ENCODE measurements at regions not wholly inside any gene's neighbourhood (a gene's known extent, or its start where the extent isn't known, plus 50 kb on each side); places are given as distances from the start of the nearest gene placed in this dataset.

DNA sequence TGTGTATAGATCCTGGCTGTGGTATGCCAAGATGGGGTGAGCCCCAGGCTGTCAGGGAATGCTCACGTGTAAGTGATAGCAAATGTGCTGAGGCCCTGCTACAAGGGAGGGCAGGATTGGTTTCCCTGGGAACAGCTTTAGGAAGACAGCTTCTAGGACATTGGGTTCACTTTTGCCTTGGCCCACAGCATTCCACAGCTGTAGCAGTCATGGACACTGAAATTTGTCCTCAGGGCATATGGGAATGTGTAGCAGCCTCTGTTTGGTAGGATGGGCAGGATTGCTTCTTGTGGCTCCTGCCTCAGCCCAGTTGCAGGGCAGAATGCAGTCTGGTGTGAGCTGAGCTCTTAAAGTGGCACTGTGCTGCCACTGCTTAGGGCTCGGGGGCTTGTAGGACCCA is 1061.7 kb upstream of the WWC1 start:
- DNase-seq (ENCODE audit: low spot score): no peak
- Histone ChIP-seq H3K9me3 (ENCODE audit: low read length) (peaks cover 50% of the 10 kb centered on the region), H3K27ac (ENCODE audit: extremely low read length, insufficient read depth, low read length) (no peak overlapping the region), H3K79me2 (ENCODE audit: insufficient read depth, low read length) (no peaks in the 10 kb centered on the region), H3K4me3 (replicated peaks in 1 of 3; ENCODE audit: insufficient read depth in 1 of 3, low read depth in 2 of 3, low read length in 3 of 3) (no peak overlapping the region), H4K20me1 (ENCODE audit: insufficient read depth, low read length) (no peaks in the 10 kb centered on the region), H3K4me2 (ENCODE audit: low read depth, low read length) (no peak overlapping the region), H3K36me3 (replicated peaks in 1 of 2; ENCODE audit: control insufficient read depth in 1 of 2, insufficient read depth in 2 of 2, low read length in 2 of 2) (no peaks in the 10 kb centered on the region), H3K9ac (ENCODE audit: insufficient read depth, low read depth, low read length) (no peak overlapping the region), H3K4me1 (ENCODE audit: insufficient read depth, low read length) (no peaks in the 10 kb centered on the region), H2AFZ (ENCODE audit: low read length) (no peak overlapping the region), H3K27me3 (ENCODE audit: control insufficient read depth in 1 of 2, insufficient read depth in 2 of 2, low read length in 2 of 2) (no peaks in the 10 kb centered on the region)
- BruUV-seq (replicated peaks): no TSS peak
- POLR2A ChIA-PET: no interaction called here
- no CpG with 5 or more reads among the region's 2 CpGs for WGBS (ENCODE audit: low lambda C conversion rate)
- no peak for FAIRE-seq
- in situ Hi-C loops (cut with HindIII; ENCODE audit: extremely low pct_ligation_motif_present, low pct_unique_long_range_greater_than_20kb) (no loop called here), intact Hi-C loops (cut with micrococcal nuclease; ENCODE audit: unreplicated experiment) (no loop called here)
- no peak for ATAC-seq
- CTCF ChIA-PET (ENCODE audit: low intra/inter-chr PET ratio, low total read pairs): no interaction called here
- TF ChIP-seq RFX3 (CRISPR knock-in tag; IDR thresholded peaks at IDR 0.05): no peak
- TF ChIP-seq ETV5 (CRISPR knock-in tag; IDR thresholded peaks at IDR 0.05; ENCODE audit: borderline replicate concordance): no peak
- TF ChIP-seq, protein P1, sequence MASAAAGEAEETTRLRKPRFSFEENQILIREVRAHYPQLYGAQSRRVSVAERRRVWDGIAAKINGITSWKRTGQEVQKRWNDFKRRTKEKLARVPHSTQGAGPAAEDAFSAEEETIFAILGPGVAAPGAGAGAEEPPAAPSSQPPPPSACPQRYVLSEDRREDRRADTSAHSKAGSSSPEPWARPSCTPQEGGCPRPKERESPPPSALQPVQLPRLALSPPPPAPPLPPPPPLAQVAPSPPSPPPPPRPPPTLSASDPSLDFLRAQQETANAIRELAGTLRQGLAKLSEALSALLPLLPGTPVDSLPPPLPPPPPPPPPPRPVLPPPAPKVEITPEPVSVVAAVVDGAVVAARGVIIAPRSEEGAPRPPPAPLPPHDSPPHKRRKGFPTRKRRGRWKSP (CRISPR knock-in tag; IDR thresholded peaks at IDR 0.05): no peak
- TF ChIP-seq NFKBIZ (CRISPR knock-in tag; IDR thresholded peaks at IDR 0.05): no peak
- no peak for TF ChIP-seq ZNF557 (CRISPR knock-in tag; IDR thresholded peaks at IDR 0.05)
- TF ChIP-seq, protein P2, sequence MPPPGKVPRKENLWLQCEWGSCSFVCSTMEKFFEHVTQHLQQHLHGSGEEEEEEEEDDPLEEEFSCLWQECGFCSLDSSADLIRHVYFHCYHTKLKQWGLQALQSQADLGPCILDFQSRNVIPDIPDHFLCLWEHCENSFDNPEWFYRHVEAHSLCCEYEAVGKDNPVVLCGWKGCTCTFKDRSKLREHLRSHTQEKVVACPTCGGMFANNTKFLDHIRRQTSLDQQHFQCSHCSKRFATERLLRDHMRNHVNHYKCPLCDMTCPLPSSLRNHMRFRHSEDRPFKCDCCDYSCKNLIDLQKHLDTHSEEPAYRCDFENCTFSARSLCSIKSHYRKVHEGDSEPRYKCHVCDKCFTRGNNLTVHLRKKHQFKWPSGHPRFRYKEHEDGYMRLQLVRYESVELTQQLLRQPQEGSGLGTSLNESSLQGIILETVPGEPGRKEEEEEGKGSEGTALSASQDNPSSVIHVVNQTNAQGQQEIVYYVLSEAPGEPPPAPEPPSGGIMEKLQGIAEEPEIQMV (CRISPR knock-in tag; IDR thresholded peaks at IDR 0.05; ENCODE audit: low read depth): no peak
- TF ChIP-seq, protein P3, sequence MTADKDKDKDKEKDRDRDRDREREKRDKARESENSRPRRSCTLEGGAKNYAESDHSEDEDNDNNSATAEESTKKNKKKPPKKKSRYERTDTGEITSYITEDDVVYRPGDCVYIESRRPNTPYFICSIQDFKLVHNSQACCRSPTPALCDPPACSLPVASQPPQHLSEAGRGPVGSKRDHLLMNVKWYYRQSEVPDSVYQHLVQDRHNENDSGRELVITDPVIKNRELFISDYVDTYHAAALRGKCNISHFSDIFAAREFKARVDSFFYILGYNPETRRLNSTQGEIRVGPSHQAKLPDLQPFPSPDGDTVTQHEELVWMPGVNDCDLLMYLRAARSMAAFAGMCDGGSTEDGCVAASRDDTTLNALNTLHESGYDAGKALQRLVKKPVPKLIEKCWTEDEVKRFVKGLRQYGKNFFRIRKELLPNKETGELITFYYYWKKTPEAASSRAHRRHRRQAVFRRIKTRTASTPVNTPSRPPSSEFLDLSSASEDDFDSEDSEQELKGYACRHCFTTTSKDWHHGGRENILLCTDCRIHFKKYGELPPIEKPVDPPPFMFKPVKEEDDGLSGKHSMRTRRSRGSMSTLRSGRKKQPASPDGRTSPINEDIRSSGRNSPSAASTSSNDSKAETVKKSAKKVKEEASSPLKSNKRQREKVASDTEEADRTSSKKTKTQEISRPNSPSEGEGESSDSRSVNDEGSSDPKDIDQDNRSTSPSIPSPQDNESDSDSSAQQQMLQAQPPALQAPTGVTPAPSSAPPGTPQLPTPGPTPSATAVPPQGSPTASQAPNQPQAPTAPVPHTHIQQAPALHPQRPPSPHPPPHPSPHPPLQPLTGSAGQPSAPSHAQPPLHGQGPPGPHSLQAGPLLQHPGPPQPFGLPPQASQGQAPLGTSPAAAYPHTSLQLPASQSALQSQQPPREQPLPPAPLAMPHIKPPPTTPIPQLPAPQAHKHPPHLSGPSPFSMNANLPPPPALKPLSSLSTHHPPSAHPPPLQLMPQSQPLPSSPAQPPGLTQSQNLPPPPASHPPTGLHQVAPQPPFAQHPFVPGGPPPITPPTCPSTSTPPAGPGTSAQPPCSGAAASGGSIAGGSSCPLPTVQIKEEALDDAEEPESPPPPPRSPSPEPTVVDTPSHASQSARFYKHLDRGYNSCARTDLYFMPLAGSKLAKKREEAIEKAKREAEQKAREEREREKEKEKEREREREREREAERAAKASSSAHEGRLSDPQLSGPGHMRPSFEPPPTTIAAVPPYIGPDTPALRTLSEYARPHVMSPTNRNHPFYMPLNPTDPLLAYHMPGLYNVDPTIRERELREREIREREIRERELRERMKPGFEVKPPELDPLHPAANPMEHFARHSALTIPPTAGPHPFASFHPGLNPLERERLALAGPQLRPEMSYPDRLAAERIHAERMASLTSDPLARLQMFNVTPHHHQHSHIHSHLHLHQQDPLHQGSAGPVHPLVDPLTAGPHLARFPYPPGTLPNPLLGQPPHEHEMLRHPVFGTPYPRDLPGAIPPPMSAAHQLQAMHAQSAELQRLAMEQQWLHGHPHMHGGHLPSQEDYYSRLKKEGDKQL (CRISPR knock-in tag; IDR thresholded peaks at IDR 0.05; ENCODE audit: low read depth): no peak
- no peak for TF ChIP-seq ZNF564 (CRISPR knock-in tag; IDR thresholded peaks at IDR 0.05)
- no peak for TF ChIP-seq POLR2G (IDR thresholded peaks at IDR 0.05; ENCODE audit: low read depth, low read length)
- no peak for TF ChIP-seq PRMT3 (CRISPR knock-in tag; IDR thresholded peaks at IDR 0.05; ENCODE audit: borderline replicate concordance, low read depth)
- TF ChIP-seq PLRG1 (conservative IDR thresholded peaks at IDR 0.05): no peak
- no peak for TF ChIP-seq TCF7 (IDR thresholded peaks at IDR 0.05; ENCODE audit: low read depth)
